Sigmoid colon (tissue), 6 donors: ENCODE measurements at regions not wholly inside any gene's neighbourhood (a gene's known extent, or its start where the extent isn't known, plus 50 kb on each side); places are given as distances from the start of the nearest gene placed in this dataset.

Source experiments
- DNase-seq: peaks from one replicate; pipeline ENCODE4 v3.0.0-alpha.2; 2019
- H3K27ac ChIP-seq, 4 donors: fragments of 200-600 bp; sonication (generic); one replicate each; pipeline ENCODE4 v1.5.1; 2016 to 2019; ENCODE audit warnings: mild to moderate bottlenecking in 1 of 4
- H3K27me3 ChIP-seq, 3 donors: fragments of 200-600 bp; sonication (generic); one replicate each; pipeline ENCODE4 v1.5.1; 2019; ENCODE audit warnings: mild to moderate bottlenecking in 1 of 3
- H3K36me3 ChIP-seq, 4 donors: fragments of 200-600 bp; sonication (generic); one replicate each; pipeline ENCODE4 v1.5.1; 2016 to 2019
- H3K4me1 ChIP-seq, 4 donors: fragments of 200-600 bp; sonication (generic); one replicate each; pipeline ENCODE4 v1.5.1; 2017 to 2019
- H3K4me3 ChIP-seq, 4 donors: fragments of 200-600 bp; sonication (generic); one replicate each; pipeline ENCODE4 v1.5.1; 2017 to 2019; ENCODE audit warnings: mild to moderate bottlenecking in 2 of 4, moderate library complexity in 1 of 4
- H3K9me3 ChIP-seq, 4 donors: fragments of 200-600 bp in 3 of 4; sonication (generic) in 3 of 4; one replicate each; pipeline versions ENCODE4 v1.5.1 to v1.6.1; 2013 to 2019
- CTCF ChIP-seq, 4 experiments: fragments of 450-650 bp in 3 of 4; fragments of 200-600 bp in 1 of 4; IDR thresholded peaks; one replicate each; pipeline ENCODE4 v1.5.1; 2016 to 2019; ENCODE audit warnings: antibody characterized with exemption in 4 of 4, mild to moderate bottlenecking in 3 of 4, moderate library complexity in 2 of 4
- EP300 ChIP-seq, 4 donors: sonication (generic); formaldehyde crosslinking; IDR thresholded peaks; one replicate each; pipeline ENCODE4 v1.6.1; 2017; ENCODE audit warnings: antibody characterized with exemption in 4 of 4
- POLR2A ChIP-seq, 2 donors: fragments of 450-650 bp; IDR thresholded peaks; one replicate each; pipeline ENCODE4 v1.6.1; 2016; ENCODE audit warnings: antibody characterized with exemption in 2 of 2, mild to moderate bottlenecking in 2 of 2, moderate library complexity in 2 of 2
- POLR2AphosphoS5 ChIP-seq, 4 donors: sonication (generic); formaldehyde crosslinking; IDR thresholded peaks; one replicate each; pipeline ENCODE4 v1.6.1; 2017; ENCODE audit warnings: antibody characterized with exemption in 4 of 4
- WGBS, 2 donors: extraction: QIAGEN DNeasy Blood & Tissue Kit; methylation state at CpG; one replicate each; pipeline ENCODE4 v1.1.7; 2013; 5-methylcytosine and 5-hydroxymethylcytosine counted together
- intact Hi-C: fragments of 100-400 bp; cut with DNase I; formaldehyde crosslinking; loops from one replicate; pipeline ENCODE4 v1.15.1; 2023
- donor health status: healthy with polysubstance abuse.
- donor health status: healthy.

GRCh38 chr2:129781749-129782632 is 197.5 kb upstream of the RAB6C start:
- TF ChIP-seq EP300 (IDR thresholded peaks at IDR 0.05) (no peak), POLR2A (IDR thresholded peaks at IDR 0.05) (no peak), CTCF (IDR thresholded peaks at IDR 0.05) (no peak), POLR2AphosphoS5 (IDR thresholded peaks at IDR 0.05) (no peak)
- intact Hi-C loops, result no loop called here
- H3K9me3 ChIP-seq, result no peaks in the 10 kb centered on the region
- peaks cover 0 to 4% (median 0%) of the 10 kb centered on the region in 4 donors for H3K4me1 ChIP-seq
- 71 to 78% methylated on average over 18 of the region's 18 CpGs for WGBS, 2 donors
- no peak for DNase-seq
- no peak overlapping the region for H3K4me3 ChIP-seq
- H3K27ac ChIP-seq, result no peak overlapping the region
- no peaks in the 10 kb centered on the region for H3K36me3 ChIP-seq
- no peaks in the 10 kb centered on the region for H3K27me3 ChIP-seq

- TF ChIP-seq EP300 (IDR thresholded peaks at IDR 0.05) (no peak), CTCF (IDR thresholded peaks at IDR 0.05) (no peak), POLR2AphosphoS5 (IDR thresholded peaks at IDR 0.05) (no peak), POLR2A (IDR thresholded peaks at IDR 0.05) (no peak)
- 82% methylated on average over 5 of the region's 5 CpGs for WGBS, 2 donors
- Histone ChIP-seq H3K27me3 (no peaks in the 10 kb centered on the region), H3K4me1 (peaks cover 0 to 4% (median 0%) of the 10 kb centered on the region in 4 donors), H3K36me3 (no peaks in the 10 kb centered on the region), H3K27ac (no peak overlapping the region), H3K9me3 (no peaks in the 10 kb centered on the region), H3K4me3 (no peak overlapping the region)
- DNase-seq, result no peak
- intact Hi-C loops, result no loop called here
Measured at GRCh38 chr2:129782633-129782990, 196.9 kb upstream of the RAB6C start.

- Histone ChIP-seq H3K4me1 (peaks cover 0 to 4% (median 0%) of the 10 kb centered on the region in 4 donors), H3K27me3 (no peaks in the 10 kb centered on the region), H3K27ac (no peak overlapping the region), H3K9me3 (no peaks in the 10 kb centered on the region), H3K36me3 (no peaks in the 10 kb centered on the region), H3K4me3 (no peak overlapping the region)
- 87 to 94% methylated on average over 6 of the region's 6 CpGs for WGBS, 2 donors
- TF ChIP-seq EP300 (IDR thresholded peaks at IDR 0.05), result no peak
- TF ChIP-seq POLR2A (IDR thresholded peaks at IDR 0.05), result no peak
- no peak for TF ChIP-seq CTCF (IDR thresholded peaks at IDR 0.05)
- TF ChIP-seq POLR2AphosphoS5 (IDR thresholded peaks at IDR 0.05), result no peak
- intact Hi-C loops, result no loop called here
- no peak for DNase-seq
Measured at GRCh38 chr2:129784486-129784885, 195.0 kb upstream of the RAB6C start.

- no peak for TF ChIP-seq CTCF (IDR thresholded peaks at IDR 0.05)
- TF ChIP-seq POLR2AphosphoS5 (IDR thresholded peaks at IDR 0.05), result no peak
- no peak for TF ChIP-seq EP300 (IDR thresholded peaks at IDR 0.05)
- no peaks in the 10 kb centered on the region for H3K9me3 ChIP-seq
- no peak overlapping the region for H3K27ac ChIP-seq
- no peak for DNase-seq
- no peak overlapping the region for H3K4me3 ChIP-seq
- no peaks in the 10 kb centered on the region for H3K27me3 ChIP-seq
- 88 to 90% methylated on average over 12 of the region's 12 CpGs for WGBS, 2 donors
- H3K4me1 ChIP-seq, result no peaks in the 10 kb centered on the region
- H3K36me3 ChIP-seq, result no peaks in the 10 kb centered on the region
- intact Hi-C loops, result no loop called here
Measured at GRCh38 chr2:129791712-129792111, 187.8 kb upstream of the RAB6C start.
